ENCODE measurements at regions not wholly inside any gene's neighbourhood (a gene's known extent, or its start where the extent isn't known, plus 50 kb on each side); places are given as distances from the start of the nearest gene placed in this dataset.

DNA sequence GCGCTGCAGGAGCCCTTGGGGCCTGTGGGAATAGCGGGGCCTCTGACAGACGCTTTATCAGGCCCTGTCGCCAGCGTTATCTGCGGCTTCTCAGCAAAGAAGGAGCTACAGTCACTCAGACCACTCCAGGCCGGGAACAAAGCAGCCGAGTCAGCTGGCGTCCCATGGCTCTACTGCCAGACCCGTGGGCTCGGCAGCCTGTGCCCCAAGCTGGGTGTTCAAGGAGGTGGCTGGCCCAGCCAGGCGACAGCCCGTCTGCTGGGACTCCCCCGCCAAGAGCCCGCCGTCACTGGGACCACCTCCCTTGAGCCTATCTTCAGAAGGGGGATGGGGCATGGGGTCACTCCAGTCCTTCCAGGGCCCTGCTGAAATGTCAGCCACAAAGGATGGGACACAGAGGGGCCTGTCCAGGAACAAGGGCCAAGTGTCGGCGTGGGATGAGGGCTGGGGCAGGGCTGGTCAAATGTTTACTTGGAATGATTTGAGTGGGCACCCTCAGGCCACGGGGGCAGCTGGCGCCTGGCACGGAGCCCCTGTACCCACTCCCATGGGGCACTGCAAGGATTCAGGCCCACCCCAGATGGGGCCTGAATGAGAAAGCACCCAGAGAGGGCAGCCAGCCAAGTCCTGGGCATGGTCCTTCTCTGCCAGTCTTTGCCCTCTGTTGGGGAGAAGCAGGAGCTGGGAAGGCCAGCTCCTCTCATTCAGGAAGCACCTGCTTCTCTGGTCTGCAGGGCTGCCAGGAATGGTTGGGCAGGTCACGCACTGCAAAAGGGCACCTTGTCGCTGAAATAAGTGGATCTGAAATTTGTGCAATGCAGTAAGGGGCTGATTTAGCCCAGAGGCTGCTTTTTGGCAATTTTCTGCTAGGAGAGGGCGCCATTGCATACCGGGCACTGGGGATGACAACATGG is 148.3 kb downstream of the SMAD6 start:
- no peak for DNase-seq (ENCODE audit: extremely low spot score, unreplicated experiment)
- Mint-ChIP-seq H3K4me1 (ENCODE audit: unreplicated experiment) (peaks cover 46% of the 10 kb centered on the region), H3K27me3 (ENCODE audit: unreplicated experiment) (no peaks in the 10 kb centered on the region), H3K9me3 (ENCODE audit: unreplicated experiment) (no peaks in the 10 kb centered on the region), H3K36me3 (ENCODE audit: unreplicated experiment) (no peaks in the 10 kb centered on the region), H3K27ac (ENCODE audit: unreplicated experiment) (peak overlapping the region; percentile 89), H3K4me3 (ENCODE audit: unreplicated experiment) (no peak overlapping the region)
- TF ChIP-seq, protein P1, sequence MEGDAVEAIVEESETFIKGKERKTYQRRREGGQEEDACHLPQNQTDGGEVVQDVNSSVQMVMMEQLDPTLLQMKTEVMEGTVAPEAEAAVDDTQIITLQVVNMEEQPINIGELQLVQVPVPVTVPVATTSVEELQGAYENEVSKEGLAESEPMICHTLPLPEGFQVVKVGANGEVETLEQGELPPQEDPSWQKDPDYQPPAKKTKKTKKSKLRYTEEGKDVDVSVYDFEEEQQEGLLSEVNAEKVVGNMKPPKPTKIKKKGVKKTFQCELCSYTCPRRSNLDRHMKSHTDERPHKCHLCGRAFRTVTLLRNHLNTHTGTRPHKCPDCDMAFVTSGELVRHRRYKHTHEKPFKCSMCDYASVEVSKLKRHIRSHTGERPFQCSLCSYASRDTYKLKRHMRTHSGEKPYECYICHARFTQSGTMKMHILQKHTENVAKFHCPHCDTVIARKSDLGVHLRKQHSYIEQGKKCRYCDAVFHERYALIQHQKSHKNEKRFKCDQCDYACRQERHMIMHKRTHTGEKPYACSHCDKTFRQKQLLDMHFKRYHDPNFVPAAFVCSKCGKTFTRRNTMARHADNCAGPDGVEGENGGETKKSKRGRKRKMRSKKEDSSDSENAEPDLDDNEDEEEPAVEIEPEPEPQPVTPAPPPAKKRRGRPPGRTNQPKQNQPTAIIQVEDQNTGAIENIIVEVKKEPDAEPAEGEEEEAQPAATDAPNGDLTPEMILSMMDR (IDR thresholded peaks at IDR 0.05): no peak

DNA sequence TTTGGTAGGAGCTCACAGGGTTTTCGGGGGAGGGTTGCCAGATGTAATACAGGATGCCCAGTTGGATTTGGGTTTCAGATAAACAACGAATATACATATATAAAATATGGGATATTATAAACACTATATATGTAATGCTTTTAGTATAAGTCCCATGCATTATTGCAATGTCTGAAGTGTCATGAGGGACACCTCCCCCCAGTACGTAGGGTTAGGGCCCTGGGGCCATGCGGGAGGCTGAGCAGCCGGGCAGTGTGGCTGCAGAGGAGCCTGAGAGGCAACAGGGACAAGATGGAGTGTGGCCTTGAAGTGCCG is 148.9 kb downstream of the SMAD6 start:
- TF ChIP-seq, protein P1 (IDR thresholded peaks at IDR 0.05): no peak
- Mint-ChIP-seq H3K27me3 (ENCODE audit: unreplicated experiment) (no peaks in the 10 kb centered on the region), H3K4me3 (ENCODE audit: unreplicated experiment) (no peak overlapping the region), H3K4me1 (ENCODE audit: unreplicated experiment) (peaks cover 46% of the 10 kb centered on the region), H3K36me3 (ENCODE audit: unreplicated experiment) (no peaks in the 10 kb centered on the region), H3K27ac (ENCODE audit: unreplicated experiment) (peak overlapping the region; percentile 89), H3K9me3 (ENCODE audit: unreplicated experiment) (no peaks in the 10 kb centered on the region)
- no peak for DNase-seq (ENCODE audit: extremely low spot score, unreplicated experiment)

GRCh38 chr15:66851311-66852063 is 149.5 kb downstream of the SMAD6 start:
- peak; percentile 94 for DNase-seq (ENCODE audit: extremely low spot score, unreplicated experiment)
- no peaks in the 10 kb centered on the region for H3K9me3 Mint-ChIP-seq (ENCODE audit: unreplicated experiment)
- H3K36me3 Mint-ChIP-seq (ENCODE audit: unreplicated experiment): no peaks in the 10 kb centered on the region
- peak overlapping the region; percentile 89 for H3K27ac Mint-ChIP-seq (ENCODE audit: unreplicated experiment)
- TF ChIP-seq, protein P1 (IDR thresholded peaks at IDR 0.05): peak; percentile 99
- H3K27me3 Mint-ChIP-seq (ENCODE audit: unreplicated experiment): no peaks in the 10 kb centered on the region
- peaks cover 49% of the 10 kb centered on the region for H3K4me1 Mint-ChIP-seq (ENCODE audit: unreplicated experiment)
- H3K4me3 Mint-ChIP-seq (ENCODE audit: unreplicated experiment): no peak overlapping the region

DNA sequence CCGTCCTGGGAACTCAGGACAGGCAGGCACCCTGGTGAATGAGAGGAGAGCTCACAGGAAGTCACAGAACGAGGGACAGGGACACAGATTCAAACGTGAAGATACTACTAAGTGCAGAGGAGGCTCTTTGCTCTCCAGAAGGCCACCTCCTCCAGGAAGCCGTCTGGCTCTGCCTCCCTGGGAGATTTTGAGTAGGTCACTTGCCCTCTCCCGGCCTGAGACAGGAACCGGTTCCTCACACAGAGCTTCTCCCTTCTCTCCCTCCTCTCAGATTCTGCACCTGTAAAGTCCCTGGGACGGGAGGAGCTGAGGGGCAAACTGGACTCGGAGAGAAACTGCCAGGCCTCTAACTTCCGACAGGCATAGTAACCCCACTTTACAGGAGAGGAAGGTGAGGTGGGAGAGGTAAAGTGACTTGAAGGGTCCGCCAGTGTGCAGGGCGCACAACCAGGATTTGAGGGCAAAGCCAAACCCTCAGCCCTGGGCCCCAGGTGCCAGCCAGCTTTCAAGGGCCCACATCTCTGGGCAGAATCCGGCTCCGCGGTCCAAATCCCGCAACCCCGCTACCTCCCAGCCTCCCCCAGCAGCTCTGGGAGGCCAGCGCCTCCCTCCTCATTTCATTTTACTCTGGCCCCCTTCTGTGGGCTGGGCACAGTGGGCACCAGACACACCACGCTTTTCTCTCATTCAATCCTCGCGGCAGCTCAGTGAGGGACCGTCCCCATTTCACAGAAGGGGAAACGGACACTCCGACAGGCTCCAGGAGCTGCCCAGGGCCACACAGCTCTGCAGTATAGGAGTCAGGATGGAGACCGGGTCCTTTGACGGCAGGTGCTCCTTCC is 150.2 kb downstream of the SMAD6 start:
- Mint-ChIP-seq H3K4me1 (ENCODE audit: unreplicated experiment) (peaks cover 49% of the 10 kb centered on the region), H3K4me3 (ENCODE audit: unreplicated experiment) (no peak overlapping the region), H3K9me3 (ENCODE audit: unreplicated experiment) (no peaks in the 10 kb centered on the region), H3K36me3 (ENCODE audit: unreplicated experiment) (no peaks in the 10 kb centered on the region), H3K27ac (ENCODE audit: unreplicated experiment) (peak overlapping the region; percentile 89), H3K27me3 (ENCODE audit: unreplicated experiment) (no peaks in the 10 kb centered on the region)
- no peak for DNase-seq (ENCODE audit: extremely low spot score, unreplicated experiment)
- TF ChIP-seq, protein P1 (IDR thresholded peaks at IDR 0.05): no peak
